Astrocyte (in vitro differentiated cells and primary cell): ENCODE measurements at regions not wholly inside any gene's neighbourhood (a gene's known extent, or its start where the extent isn't known, plus 50 kb on each side); places are given as distances from the start of the nearest gene placed in this dataset.

Experiments used
- DNase-seq: peaks from one replicate; pipeline ENCODE4 v3.0.0-alpha.2; 2010; ENCODE audit warnings: low read depth
- FAIRE-seq: peaks from 2 replicates; lab custom pipeline; 2011; peaks lifted over from hg19 to GRCh38; lab: Jason Lieb, UNC
- H2AFZ ChIP-seq: 2 replicates; pipeline ENCODE4 v1.6.0; 2012; ENCODE audit warnings: low read depth, low read length, inconsistent platforms
- H3K27ac ChIP-seq: 2 replicates; pipeline ENCODE4 v1.5.1; 2011; ENCODE audit warnings: low read depth, low read length, inconsistent platforms
- H3K27me3 ChIP-seq: 2 replicates; pipeline ENCODE4 v1.6.0; 2011; ENCODE audit warnings: low read length, inconsistent platforms; ENCODE audit not compliant: insufficient read depth
- H3K36me3 ChIP-seq: 2 replicates; pipeline ENCODE4 v1.5.1; 2011; ENCODE audit warnings: low read length, inconsistent platforms; ENCODE audit not compliant: insufficient read depth
- H3K4me1 ChIP-seq: 2 replicates; pipeline ENCODE4 v1.5.1; 2011; ENCODE audit warnings: low read length, inconsistent platforms; ENCODE audit not compliant: insufficient read depth
- H3K4me2 ChIP-seq: 2 replicates; pipeline ENCODE4 v1.6.0; 2012; ENCODE audit warnings: low read length, inconsistent platforms
- H3K4me3 ChIP-seq: 2 replicates; pipeline ENCODE4 v1.5.1; 2011; ENCODE audit warnings: low read depth, mild to moderate bottlenecking, low read length, inconsistent platforms; ENCODE audit not compliant: insufficient read depth
- H3K79me2 ChIP-seq: 2 replicates; pipeline ENCODE4 v1.6.0; 2012; ENCODE audit warnings: mild to moderate bottlenecking, low read length, inconsistent platforms; ENCODE audit not compliant: insufficient read depth
- H3K9ac ChIP-seq: 2 replicates; pipeline ENCODE4 v1.6.0; 2012; ENCODE audit warnings: mild to moderate bottlenecking, low read length, inconsistent platforms
- H3K9me3 ChIP-seq: 2 replicates; pipeline ENCODE4 v1.5.1; 2012; ENCODE audit warnings: low read depth, mild to moderate bottlenecking, low read length, inconsistent platforms; ENCODE audit not compliant: insufficient read depth
- H4K20me1 ChIP-seq: 2 replicates; pipeline ENCODE4 v1.6.0; 2012; ENCODE audit warnings: low read length, inconsistent platforms; ENCODE audit not compliant: insufficient read depth
- H3K27ac Mint-ChIP-seq: one replicate; pipeline ENCODE4 v1.8.0; 2021; ENCODE audit warnings: mild to moderate bottlenecking, mixed read lengths; ENCODE audit not compliant: unreplicated experiment
- H3K27me3 Mint-ChIP-seq: one replicate; pipeline ENCODE4 v1.8.0; 2021; ENCODE audit warnings: low read depth, mixed read lengths; ENCODE audit not compliant: unreplicated experiment
- H3K36me3 Mint-ChIP-seq: one replicate; pipeline ENCODE4 v1.8.0; 2021; ENCODE audit warnings: low read depth, mixed read lengths; ENCODE audit not compliant: unreplicated experiment
- H3K4me1 Mint-ChIP-seq: one replicate; pipeline ENCODE4 v1.8.0; 2021; ENCODE audit warnings: low read depth, mixed read lengths; ENCODE audit not compliant: unreplicated experiment
- H3K4me3 Mint-ChIP-seq: one replicate; pipeline ENCODE4 v1.8.0; 2021; ENCODE audit warnings: mild to moderate bottlenecking, moderate library complexity, mixed read lengths; ENCODE audit not compliant: unreplicated experiment
- H3K9me3 Mint-ChIP-seq: one replicate; pipeline ENCODE4 v1.8.0; 2021; ENCODE audit warnings: mild to moderate bottlenecking, mixed read lengths; ENCODE audit not compliant: unreplicated experiment
- EZH2 ChIP-seq: IDR thresholded peaks from 2 replicates; pipeline ENCODE4 v1.6.1; 2012; ENCODE audit warnings: mild to moderate bottlenecking, low read length, inconsistent platforms; ENCODE audit not compliant: insufficient read depth
- TF ChIP-seq, protein P1 (sequence below): IDR thresholded peaks from 2 replicates; pipeline ENCODE4 v1.5.1; 2011; ENCODE audit warnings: low read depth, mild to moderate bottlenecking, inconsistent platforms, low read length, moderate library complexity; ENCODE audit not compliant: insufficient read depth

DNA sequence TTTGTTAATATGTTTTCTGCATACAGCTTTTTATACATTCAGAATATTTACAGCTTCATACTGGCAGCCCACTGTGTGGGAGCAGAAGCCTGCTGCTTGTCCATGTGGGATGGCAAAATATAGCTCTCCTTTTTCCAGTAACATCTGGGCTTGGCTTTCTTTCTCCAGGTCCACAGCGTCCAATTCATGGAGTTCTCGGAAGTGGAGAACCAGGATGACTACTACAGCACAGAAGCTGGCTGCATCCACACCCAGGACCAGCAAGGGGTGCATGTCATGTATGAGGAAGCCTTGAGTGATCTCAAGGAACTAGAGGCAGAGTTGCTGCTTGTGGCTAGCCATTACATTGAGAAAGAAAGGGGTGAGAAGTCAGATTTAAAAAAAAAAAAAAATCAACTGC, 143.1 kb downstream of the CD164 start:
- Histone ChIP-seq H3K36me3 (no peaks in the 10 kb centered on the region), H4K20me1 (no peaks in the 10 kb centered on the region), H3K79me2 (no peaks in the 10 kb centered on the region), H2AFZ (no peak overlapping the region), H3K4me2 (no peak overlapping the region), H3K4me1 (no peaks in the 10 kb centered on the region), H3K9ac (no peak overlapping the region), H3K27me3 (no peaks in the 10 kb centered on the region), H3K4me3 (no peak overlapping the region), H3K9me3 (no peaks in the 10 kb centered on the region), H3K27ac (no peak overlapping the region)
- no peak for TF ChIP-seq EZH2
- TF ChIP-seq, protein P1, sequence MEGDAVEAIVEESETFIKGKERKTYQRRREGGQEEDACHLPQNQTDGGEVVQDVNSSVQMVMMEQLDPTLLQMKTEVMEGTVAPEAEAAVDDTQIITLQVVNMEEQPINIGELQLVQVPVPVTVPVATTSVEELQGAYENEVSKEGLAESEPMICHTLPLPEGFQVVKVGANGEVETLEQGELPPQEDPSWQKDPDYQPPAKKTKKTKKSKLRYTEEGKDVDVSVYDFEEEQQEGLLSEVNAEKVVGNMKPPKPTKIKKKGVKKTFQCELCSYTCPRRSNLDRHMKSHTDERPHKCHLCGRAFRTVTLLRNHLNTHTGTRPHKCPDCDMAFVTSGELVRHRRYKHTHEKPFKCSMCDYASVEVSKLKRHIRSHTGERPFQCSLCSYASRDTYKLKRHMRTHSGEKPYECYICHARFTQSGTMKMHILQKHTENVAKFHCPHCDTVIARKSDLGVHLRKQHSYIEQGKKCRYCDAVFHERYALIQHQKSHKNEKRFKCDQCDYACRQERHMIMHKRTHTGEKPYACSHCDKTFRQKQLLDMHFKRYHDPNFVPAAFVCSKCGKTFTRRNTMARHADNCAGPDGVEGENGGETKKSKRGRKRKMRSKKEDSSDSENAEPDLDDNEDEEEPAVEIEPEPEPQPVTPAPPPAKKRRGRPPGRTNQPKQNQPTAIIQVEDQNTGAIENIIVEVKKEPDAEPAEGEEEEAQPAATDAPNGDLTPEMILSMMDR = no peak
- DNase-seq (no peak), FAIRE-seq (no peak)
- no peak overlapping the region for H3K4me3 Mint-ChIP-seq
- H3K4me1 Mint-ChIP-seq = peaks cover 10% of the 10 kb centered on the region
- H3K36me3 Mint-ChIP-seq = peaks cover 3% of the 10 kb centered on the region
- H3K27me3 Mint-ChIP-seq = no peaks in the 10 kb centered on the region
- peaks cover 8% of the 10 kb centered on the region for H3K9me3 Mint-ChIP-seq
- no peak overlapping the region for H3K27ac Mint-ChIP-seq

DNA sequence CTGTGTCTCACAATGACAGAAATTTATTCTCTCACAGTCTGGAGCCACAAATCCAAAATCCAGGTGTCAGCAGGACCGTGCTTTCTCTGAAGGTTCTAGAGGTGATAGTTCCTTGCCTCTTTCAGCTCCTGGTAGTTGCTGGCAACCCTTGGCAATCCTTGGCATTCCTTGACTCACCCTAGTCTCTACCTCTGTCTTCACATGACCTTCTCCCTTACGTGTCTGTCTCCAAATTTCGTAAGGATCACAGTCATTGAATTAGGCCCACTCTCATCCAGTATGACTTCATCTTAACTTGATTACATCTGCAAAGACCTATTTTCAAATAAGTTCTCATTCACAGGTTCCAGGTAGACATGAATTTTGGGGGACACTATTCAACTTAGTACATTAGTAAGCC, 143.1 kb downstream of the CEP57L1 start:
- H3K9ac ChIP-seq = no peak overlapping the region
- H3K27ac ChIP-seq = no peak overlapping the region
- Mint-ChIP-seq H3K4me1 (peaks cover 10% of the 10 kb centered on the region), H3K27ac (no peak overlapping the region), H3K27me3 (no peaks in the 10 kb centered on the region), H3K9me3 (peaks cover 8% of the 10 kb centered on the region), H3K4me3 (no peak overlapping the region), H3K36me3 (peaks cover 3% of the 10 kb centered on the region)
- H3K4me2 ChIP-seq = no peak overlapping the region
- FAIRE-seq = no peak
- H3K79me2 ChIP-seq = no peaks in the 10 kb centered on the region
- H3K4me3 ChIP-seq = no peak overlapping the region
- no peak for TF ChIP-seq EZH2
- TF ChIP-seq, protein P1 = no peak
- H4K20me1 ChIP-seq = no peaks in the 10 kb centered on the region
- H3K9me3 ChIP-seq = no peaks in the 10 kb centered on the region
- no peaks in the 10 kb centered on the region for H3K4me1 ChIP-seq
- no peaks in the 10 kb centered on the region for H3K36me3 ChIP-seq
- H3K27me3 ChIP-seq = no peaks in the 10 kb centered on the region
- no peak for DNase-seq
- no peak overlapping the region for H2AFZ ChIP-seq

DNA sequence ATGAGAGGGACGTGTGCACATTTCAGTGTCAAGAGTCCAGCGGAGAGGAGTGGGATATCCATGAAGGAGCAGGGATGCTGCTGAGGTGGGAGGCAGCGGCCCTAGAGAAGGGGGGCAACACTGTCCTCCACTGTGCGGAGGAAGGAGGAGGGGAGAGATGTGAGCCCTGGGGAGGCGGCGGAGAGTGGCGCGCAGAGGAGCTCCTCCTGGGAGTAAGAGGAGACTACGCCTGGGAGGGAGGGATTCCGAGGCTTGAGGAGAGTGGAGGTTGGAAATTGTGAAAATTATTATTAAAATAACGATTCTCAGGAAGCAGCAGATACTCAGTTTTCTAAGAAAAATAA, 142.7 kb downstream of the CEP57L1 start:
- Mint-ChIP-seq H3K4me1 (peaks cover 9% of the 10 kb centered on the region), H3K36me3 (peaks cover 3% of the 10 kb centered on the region)

More for the DNA sequence above, 142.7 kb downstream of the CEP57L1 start:
- TF ChIP-seq, protein P1 = no peak
- TF ChIP-seq EZH2 = no peak
- Histone ChIP-seq H3K79me2 (no peaks in the 10 kb centered on the region), H3K4me1 (no peaks in the 10 kb centered on the region), H3K4me3 (no peak overlapping the region), H3K9me3 (no peaks in the 10 kb centered on the region), H4K20me1 (no peaks in the 10 kb centered on the region), H3K4me2 (no peak overlapping the region), H3K36me3 (no peaks in the 10 kb centered on the region), H3K27me3 (no peaks in the 10 kb centered on the region), H3K9ac (no peak overlapping the region), H3K27ac (no peak overlapping the region), H2AFZ (no peak overlapping the region)
- no peak for DNase-seq
- Mint-ChIP-seq H3K9me3 (peaks cover 8% of the 10 kb centered on the region), H3K27me3 (no peaks in the 10 kb centered on the region), H3K27ac (no peak overlapping the region), H3K4me3 (no peak overlapping the region)
- FAIRE-seq = no peak
